ENCODE measurements at regions not wholly inside any gene's neighbourhood (a gene's known extent, or its start where the extent isn't known, plus 50 kb on each side); places are given as distances from the start of the nearest gene placed in this dataset.

- TF ChIP-seq GATA1 (IDR thresholded peaks at IDR 0.05; ENCODE audit: low read depth, low read length) (no peak), POLR2A (IDR thresholded peaks at IDR 0.05; ENCODE audit: low read length) (no peak)
- DNase-seq, result no peak
Measured at GRCh38 chr1:64318428-64318827, 115.0 kb downstream of the UBE2U start.

- no peak for TF ChIP-seq GATA1 (IDR thresholded peaks at IDR 0.05; ENCODE audit: low read depth, low read length)
- no peak for TF ChIP-seq POLR2A (IDR thresholded peaks at IDR 0.05; ENCODE audit: low read length)
- DNase-seq, result no peak
Measured at GRCh38 chr1:64320007-64320406, 116.6 kb downstream of the UBE2U start.

- DNase-seq, result no peak
Measured at GRCh38 chr1:64320470-64320869, 117.0 kb downstream of the UBE2U start.

GRCh38 chr1:64320922-64321614 is 117.6 kb downstream of the UBE2U start:
- TF ChIP-seq POLR2A (IDR thresholded peaks at IDR 0.05; ENCODE audit: low read length) (no peak), GATA1 (IDR thresholded peaks at IDR 0.05; ENCODE audit: low read depth, low read length) (no peak)
- no peak for DNase-seq

More at GRCh38 chr1:64320470-64320869, 117.0 kb downstream of the UBE2U start:
- TF ChIP-seq GATA1 (IDR thresholded peaks at IDR 0.05; ENCODE audit: low read depth, low read length) (no peak), POLR2A (IDR thresholded peaks at IDR 0.05; ENCODE audit: low read length) (no peak)

- no peak for DNase-seq
- TF ChIP-seq GATA1 (IDR thresholded peaks at IDR 0.05; ENCODE audit: low read depth, low read length) (no peak), POLR2A (IDR thresholded peaks at IDR 0.05; ENCODE audit: low read length) (no peak)
Measured at GRCh38 chr1:64323054-64323453, 119.6 kb downstream of the UBE2U start.

GRCh38 chr1:64323882-64324281 is 120.5 kb downstream of the UBE2U start:
- no peak for TF ChIP-seq GATA1 (IDR thresholded peaks at IDR 0.05; ENCODE audit: low read depth, low read length)
- TF ChIP-seq POLR2A (IDR thresholded peaks at IDR 0.05; ENCODE audit: low read length), result no peak
- DNase-seq, result no peak

GRCh38 chr1:64325856-64326255 is 122.4 kb downstream of the UBE2U start:
- no peak for DNase-seq
- no peak for TF ChIP-seq POLR2A (IDR thresholded peaks at IDR 0.05; ENCODE audit: low read length)

- no peak for DNase-seq
- TF ChIP-seq POLR2A (IDR thresholded peaks at IDR 0.05; ENCODE audit: low read length) (no peak), GATA1 (IDR thresholded peaks at IDR 0.05; ENCODE audit: low read depth, low read length) (no peak)
Measured at GRCh38 chr1:64327119-64327518, 123.7 kb downstream of the UBE2U start.

- TF ChIP-seq POLR2A (IDR thresholded peaks at IDR 0.05; ENCODE audit: low read length) (no peak), GATA1 (IDR thresholded peaks at IDR 0.05; ENCODE audit: low read depth, low read length) (no peak)
- DNase-seq, result peak; percentile 46 to 73
Measured at GRCh38 chr1:64328193-64328592, 124.8 kb downstream of the UBE2U start.

GRCh38 chr1:64330839-64331238 is 127.4 kb downstream of the UBE2U start:
- no peak for TF ChIP-seq GATA1 (IDR thresholded peaks at IDR 0.05; ENCODE audit: low read depth, low read length)
- TF ChIP-seq POLR2A (IDR thresholded peaks at IDR 0.05; ENCODE audit: low read length), result no peak
- DNase-seq, result no peak

- TF ChIP-seq GATA1 (IDR thresholded peaks at IDR 0.05; ENCODE audit: low read depth, low read length) (no peak), POLR2A (IDR thresholded peaks at IDR 0.05; ENCODE audit: low read length) (no peak)
- no peak for DNase-seq
Measured at GRCh38 chr1:64335636-64336035, 132.2 kb downstream of the UBE2U start.

- TF ChIP-seq POLR2A (IDR thresholded peaks at IDR 0.05; ENCODE audit: low read length) (no peak), GATA1 (IDR thresholded peaks at IDR 0.05; ENCODE audit: low read depth, low read length) (no peak)
- no peak for DNase-seq
Measured at GRCh38 chr1:64337475-64337874, 132.5 kb upstream of the CACHD1 start.

- no peak for TF ChIP-seq POLR2A (IDR thresholded peaks at IDR 0.05; ENCODE audit: low read length)
- TF ChIP-seq GATA1 (IDR thresholded peaks at IDR 0.05; ENCODE audit: low read depth, low read length), result no peak
- no peak for DNase-seq
Measured at GRCh38 chr1:64337926-64338325, 132.0 kb upstream of the CACHD1 start.

- TF ChIP-seq POLR2A (IDR thresholded peaks at IDR 0.05; ENCODE audit: low read length) (no peak), GATA1 (IDR thresholded peaks at IDR 0.05; ENCODE audit: low read depth, low read length) (no peak)
- no peak for DNase-seq
Measured at GRCh38 chr1:64340361-64340760, 129.6 kb upstream of the CACHD1 start.

GRCh38 chr1:64343105-64343822 is 126.7 kb upstream of the CACHD1 start:
- TF ChIP-seq GATA1 (IDR thresholded peaks at IDR 0.05; ENCODE audit: low read depth, low read length) (no peak), POLR2A (IDR thresholded peaks at IDR 0.05; ENCODE audit: low read length) (no peak)
- DNase-seq, result no peak
